ENCODE measurements at regions not wholly inside any gene's neighbourhood (a gene's known extent, or its start where the extent isn't known, plus 50 kb on each side); places are given as distances from the start of the nearest gene placed in this dataset.

- TF ChIP-seq, protein P1, sequence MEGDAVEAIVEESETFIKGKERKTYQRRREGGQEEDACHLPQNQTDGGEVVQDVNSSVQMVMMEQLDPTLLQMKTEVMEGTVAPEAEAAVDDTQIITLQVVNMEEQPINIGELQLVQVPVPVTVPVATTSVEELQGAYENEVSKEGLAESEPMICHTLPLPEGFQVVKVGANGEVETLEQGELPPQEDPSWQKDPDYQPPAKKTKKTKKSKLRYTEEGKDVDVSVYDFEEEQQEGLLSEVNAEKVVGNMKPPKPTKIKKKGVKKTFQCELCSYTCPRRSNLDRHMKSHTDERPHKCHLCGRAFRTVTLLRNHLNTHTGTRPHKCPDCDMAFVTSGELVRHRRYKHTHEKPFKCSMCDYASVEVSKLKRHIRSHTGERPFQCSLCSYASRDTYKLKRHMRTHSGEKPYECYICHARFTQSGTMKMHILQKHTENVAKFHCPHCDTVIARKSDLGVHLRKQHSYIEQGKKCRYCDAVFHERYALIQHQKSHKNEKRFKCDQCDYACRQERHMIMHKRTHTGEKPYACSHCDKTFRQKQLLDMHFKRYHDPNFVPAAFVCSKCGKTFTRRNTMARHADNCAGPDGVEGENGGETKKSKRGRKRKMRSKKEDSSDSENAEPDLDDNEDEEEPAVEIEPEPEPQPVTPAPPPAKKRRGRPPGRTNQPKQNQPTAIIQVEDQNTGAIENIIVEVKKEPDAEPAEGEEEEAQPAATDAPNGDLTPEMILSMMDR (IDR thresholded peaks at IDR 0.05; ENCODE audit: extremely low read depth, missing control alignments): no peak
- no peak for DNase-seq (ENCODE audit: low spot score)
Observed at GRCh38 chr4:123283371-123283895, 113.2 kb upstream of the SPRY1 start.

GRCh38 chr4:123284168-123284567, 112.4 kb upstream of the SPRY1 start:
- no peak for DNase-seq (ENCODE audit: low spot score)
- TF ChIP-seq, protein P1 (IDR thresholded peaks at IDR 0.05; ENCODE audit: extremely low read depth, missing control alignments): no peak

DNA sequence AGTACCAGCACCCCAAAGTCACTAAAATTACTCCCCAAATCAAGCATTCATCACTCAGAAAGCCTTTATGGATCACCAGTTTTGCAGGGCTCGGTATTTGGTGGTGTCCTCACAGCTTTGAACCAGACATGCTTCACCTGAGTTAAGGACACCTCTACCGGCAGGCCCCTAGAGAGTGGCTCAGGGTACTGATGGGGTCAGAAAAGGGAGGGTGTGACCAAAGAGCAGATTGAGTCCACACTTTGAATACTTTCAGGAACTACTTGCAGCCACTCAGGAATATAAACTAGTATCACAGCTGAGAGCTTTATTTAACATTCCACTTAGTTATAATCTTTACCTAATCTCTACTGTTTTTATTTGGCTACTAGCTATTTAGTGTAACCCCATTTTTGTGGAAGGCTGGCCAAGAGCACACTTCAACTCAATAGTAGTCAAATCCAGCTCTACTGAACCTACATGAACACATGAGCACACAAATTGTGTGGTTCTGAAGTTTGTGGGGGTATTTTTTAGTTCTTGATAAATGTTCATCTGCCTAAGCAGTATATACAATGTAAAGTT, 109.6 kb upstream of the SPRY1 start:
- no peak for DNase-seq (ENCODE audit: low spot score)
- TF ChIP-seq, protein P1 (IDR thresholded peaks at IDR 0.05; ENCODE audit: extremely low read depth, missing control alignments): no peak

DNA sequence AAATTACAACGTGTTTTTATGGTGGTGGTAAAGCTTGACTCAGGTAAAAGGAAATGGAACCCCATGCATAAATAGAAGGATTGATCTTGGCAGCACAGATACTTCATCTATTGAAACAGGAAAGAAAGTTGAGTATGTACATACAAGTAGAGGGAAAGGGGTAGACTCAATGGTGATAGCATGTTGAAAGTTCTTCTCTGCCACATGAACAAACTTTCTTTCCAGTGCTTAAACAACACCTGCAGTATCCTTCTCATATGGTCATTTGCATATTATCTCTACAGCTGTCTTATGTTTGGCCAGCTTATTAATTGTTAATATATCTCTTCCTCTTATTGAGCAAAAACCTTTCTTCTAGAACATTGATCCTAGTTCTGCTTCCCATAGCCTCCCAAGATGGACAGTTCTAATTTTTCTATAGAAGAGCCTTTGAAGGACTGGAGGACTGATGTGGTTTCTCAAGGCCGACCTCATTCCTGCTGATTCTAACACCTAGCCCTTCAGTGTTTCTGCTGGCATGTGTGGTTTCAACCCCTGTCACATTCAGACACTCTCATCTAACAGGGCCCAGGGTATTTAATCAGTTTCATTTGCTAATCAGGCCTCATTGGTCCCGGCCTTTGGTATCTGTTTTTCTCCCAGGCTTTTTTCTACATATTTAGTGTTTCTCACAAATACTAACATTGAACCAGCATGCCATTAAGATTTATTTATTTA, 108.1 kb upstream of the SPRY1 start:
- TF ChIP-seq, protein P1 (IDR thresholded peaks at IDR 0.05; ENCODE audit: extremely low read depth, missing control alignments): no peak
- no peak for DNase-seq (ENCODE audit: low spot score)

DNA sequence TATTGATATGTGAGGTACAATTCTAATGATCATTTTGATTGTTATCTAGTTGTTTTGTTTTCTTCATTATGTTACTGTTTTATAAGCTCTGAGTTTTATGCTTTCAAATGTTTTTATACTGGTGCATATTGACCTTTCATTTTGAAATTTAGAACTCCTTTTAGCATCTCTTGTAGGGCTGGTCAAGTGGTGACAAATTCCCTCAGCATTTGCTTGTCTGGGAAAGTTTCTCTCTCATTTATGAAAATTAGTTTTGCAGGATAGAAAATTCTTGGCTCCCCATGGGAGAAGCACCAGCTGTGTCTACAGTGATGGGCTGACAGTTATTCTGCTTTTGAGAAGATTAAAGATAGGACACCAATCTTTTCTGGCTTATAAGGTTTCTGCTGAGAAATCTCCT, 105.3 kb upstream of the SPRY1 start:
- no peak for DNase-seq (ENCODE audit: low spot score)
- TF ChIP-seq, protein P1 (IDR thresholded peaks at IDR 0.05; ENCODE audit: extremely low read depth, missing control alignments): no peak

GRCh38 chr4:123297836-123298235, 98.8 kb upstream of the SPRY1 start:
- no peak for DNase-seq (ENCODE audit: low spot score)
- TF ChIP-seq, protein P1 (IDR thresholded peaks at IDR 0.05; ENCODE audit: extremely low read depth, missing control alignments): no peak

- TF ChIP-seq, protein P1 (IDR thresholded peaks at IDR 0.05; ENCODE audit: extremely low read depth, missing control alignments): no peak
- no peak for DNase-seq (ENCODE audit: low spot score)
Observed at GRCh38 chr4:123298261-123298660, 98.3 kb upstream of the SPRY1 start.

Data from GM20000 (cell line).